Neuronal stem cell (in vitro differentiated cells): ENCODE measurements at regions not wholly inside any gene's neighbourhood (a gene's known extent, or its start where the extent isn't known, plus 50 kb on each side); places are given as distances from the start of the nearest gene placed in this dataset.

ENCODE experiments used
- DNase-seq: peaks from one replicate; pipeline ENCODE4 v3.0.0-alpha.2; 2013; ENCODE audit warnings: low spot score
- H2AFZ ChIP-seq: one replicate; pipeline ENCODE4 v1.6.1; 2013; ENCODE audit warnings: mild to moderate bottlenecking, low read length, inconsistent platforms
- H2AK5ac ChIP-seq: 2 replicates; pipeline ENCODE4 v1.6.1; 2013; ENCODE audit warnings: low read depth, mild to moderate bottlenecking, inconsistent platforms, low read length, moderate library complexity, mixed read lengths
- H2BK120ac ChIP-seq: 2 replicates; pipeline ENCODE4 v1.6.1; 2013; ENCODE audit warnings: low read depth, mild to moderate bottlenecking, inconsistent platforms, low read length, moderate library complexity, mixed read lengths
- H2BK12ac ChIP-seq: one replicate; pipeline ENCODE4 v1.6.1; 2013; ENCODE audit warnings: low read length, inconsistent platforms
- H2BK15ac ChIP-seq: 2 replicates; pipeline ENCODE4 v1.6.1; 2013; ENCODE audit warnings: mild to moderate bottlenecking, low read length, inconsistent platforms, mixed read lengths
- H2BK5ac ChIP-seq: one replicate; pipeline ENCODE4 v1.6.1; 2013; ENCODE audit warnings: inconsistent platforms, mild to moderate bottlenecking, low read length, moderate library complexity
- H3K14ac ChIP-seq: one replicate; pipeline ENCODE4 v1.6.1; 2013; ENCODE audit warnings: low read length, inconsistent platforms
- H3K18ac ChIP-seq: 2 replicates; pipeline ENCODE4 v1.6.1; 2013; ENCODE audit warnings: low read length, inconsistent platforms
- H3K23ac ChIP-seq: 2 replicates; pipeline ENCODE4 v1.6.1; 2013; ENCODE audit warnings: low read depth, mild to moderate bottlenecking, mixed read lengths, low read length, inconsistent platforms; ENCODE audit not compliant: poor library complexity
- H3K27ac ChIP-seq: replicated peaks from 3 replicates; pipeline ENCODE4 v1.5.1; 2013; ENCODE audit warnings: low read length, inconsistent platforms
- H3K27me3 ChIP-seq, 3 experiments: 2 replicates each; pipeline ENCODE4 v1.6.1; 2013; ENCODE audit warnings: low read length in 3 of 3, mild to moderate bottlenecking in 2 of 3, inconsistent platforms in 1 of 3, low read depth in 1 of 3, mixed read lengths in 1 of 3, moderate library complexity in 1 of 3; ENCODE audit not compliant: control insufficient read depth in 3 of 3, insufficient read depth in 3 of 3
- H3K36me3 ChIP-seq, 2 donors: replicated peaks in 1 of 2; 2 replicates each; pipeline ENCODE4 v1.6.1; 2013; ENCODE audit warnings: low read length in 2 of 2; ENCODE audit not compliant: control insufficient read depth in 2 of 2, insufficient read depth in 2 of 2
- H3K4ac ChIP-seq: 2 replicates; pipeline ENCODE4 v1.6.1; 2013; ENCODE audit warnings: inconsistent platforms, mild to moderate bottlenecking, low read length, moderate library complexity
- H3K4me1 ChIP-seq, 2 donors: 1 replicate in 1 of 2; 2 replicates in 1 of 2; pipeline ENCODE4 v1.6.1; 2013; ENCODE audit warnings: low read length in 2 of 2, low read depth in 1 of 2; ENCODE audit not compliant: control insufficient read depth in 2 of 2, insufficient read depth in 1 of 2
- H3K4me2 ChIP-seq: one replicate; pipeline ENCODE4 v1.6.1; 2013; ENCODE audit warnings: mild to moderate bottlenecking, low read length, inconsistent platforms; ENCODE audit not compliant: insufficient read depth, poor library complexity, severe bottlenecking
- H3K4me3 ChIP-seq, 2 donors: 2 replicates each; pipeline ENCODE4 v1.5.1; 2013; ENCODE audit warnings: low read length in 2 of 2, mild to moderate bottlenecking in 2 of 2, inconsistent platforms in 1 of 2, moderate library complexity in 1 of 2
- H3K79me1 ChIP-seq: one replicate; pipeline ENCODE4 v1.6.1; 2013; ENCODE audit warnings: low read depth, mild to moderate bottlenecking, inconsistent platforms, low read length, moderate library complexity
- H3K9ac ChIP-seq: one replicate; pipeline ENCODE4 v1.6.1; 2013; ENCODE audit warnings: mild to moderate bottlenecking, low read depth, low read length, inconsistent platforms; ENCODE audit not compliant: poor library complexity
- H3K9me3 ChIP-seq, 2 donors: replicated peaks in 1 of 2; 2 replicates each; pipeline versions ENCODE3 to v1.6.1; 2013; ENCODE audit warnings: low read length in 2 of 2, mild to moderate bottlenecking in 2 of 2, inconsistent platforms in 1 of 2, low read depth in 1 of 2, mixed read lengths in 1 of 2, moderate library complexity in 1 of 2; ENCODE audit not compliant: control insufficient read depth in 2 of 2, insufficient read depth in 1 of 2
- H4K8ac ChIP-seq: one replicate; pipeline ENCODE4 v1.6.1; 2013; ENCODE audit warnings: low read depth, mild to moderate bottlenecking, inconsistent platforms, low read length, moderate library complexity
- H4K91ac ChIP-seq: one replicate; pipeline ENCODE4 v1.6.1; 2013; ENCODE audit warnings: low read length, low read depth, mild to moderate bottlenecking, inconsistent platforms; ENCODE audit not compliant: poor library complexity
- WGBS, 2 donors: extraction: QIAGEN DNeasy Blood & Tissue Kit; methylation state at CpG; one replicate each; pipeline ENCODE4 v1.1.7; 2013; ENCODE audit warnings: missing lambda C conversion rate in 2 of 2, mixed read lengths in 1 of 2; ENCODE audit not compliant: insufficient read length in 2 of 2, insufficient replicate concordance in 1 of 2; ENCODE audit errors: extremely low coverage in 2 of 2; 5-methylcytosine and 5-hydroxymethylcytosine counted together

DNA sequence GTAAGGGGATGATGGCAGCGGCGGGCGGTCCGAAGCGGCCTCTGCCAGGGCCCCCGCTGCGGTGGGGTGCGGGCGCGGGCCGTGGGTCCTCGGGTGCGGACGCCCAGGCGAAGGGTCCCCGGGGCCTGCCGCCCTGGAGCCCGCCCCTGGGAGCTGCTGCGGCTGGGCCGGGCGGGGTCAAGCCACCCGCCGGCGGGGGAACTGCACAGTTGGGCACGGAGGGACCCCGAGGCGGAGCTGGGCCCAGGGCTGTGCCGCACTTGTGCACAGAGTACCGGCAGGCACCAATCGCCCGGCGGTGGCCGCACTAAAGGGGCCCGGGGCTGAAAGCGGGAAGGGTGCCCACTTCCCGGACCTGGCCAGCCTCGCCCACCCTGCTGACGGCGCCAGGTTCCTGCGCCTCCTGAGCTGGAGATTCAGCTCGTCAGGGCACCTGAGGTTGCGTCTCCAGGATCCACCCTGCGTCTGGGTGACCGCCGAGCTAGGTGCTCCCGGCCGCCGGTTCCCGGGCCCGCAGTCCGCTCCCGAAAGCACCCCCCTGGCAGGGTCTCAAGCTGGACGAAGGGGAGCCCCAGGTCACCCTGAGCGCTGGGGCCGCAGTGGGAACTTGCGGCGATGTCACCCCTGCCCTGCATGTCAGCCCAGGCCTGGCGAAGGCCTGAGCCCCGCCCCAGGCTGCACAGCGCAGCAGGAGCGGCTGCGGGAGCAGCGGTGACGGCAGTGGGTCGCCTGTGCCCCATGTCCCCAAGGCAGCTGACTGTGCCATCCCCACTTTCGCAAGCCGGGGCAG is 56.7 kb upstream of the ETV3 start:
- peak overlapping the region; percentile 10 for H2AK5ac ChIP-seq
- H3K18ac ChIP-seq = no peak overlapping the region
- H3K27me3 ChIP-seq = peaks cover 0 to 23% (median 0%) of the 10 kb centered on the region in 3 experiments
- peak overlapping the region; percentile 77 for H2BK5ac ChIP-seq
- no peaks in the 10 kb centered on the region for H3K9me3 ChIP-seq
- H3K23ac ChIP-seq = peak overlapping the region; percentile 37
- H2BK15ac ChIP-seq = peak overlapping the region; percentile 94
- WGBS, 2 donors = no CpG with 5 or more reads among the region's 67 CpGs
- H2BK120ac ChIP-seq = no peak overlapping the region
- DNase-seq = no peak
- H2BK12ac ChIP-seq = no peak overlapping the region
- H3K36me3 ChIP-seq = no peaks in the 10 kb centered on the region
- H3K4me3 ChIP-seq = no peak overlapping the region
- H4K91ac ChIP-seq = no peak overlapping the region
- H3K27ac ChIP-seq = no peak overlapping the region
- peaks cover 0 to 6% of the 10 kb centered on the region in 2 donors for H3K4me1 ChIP-seq
- H3K4ac ChIP-seq = no peak overlapping the region
- no peak overlapping the region for H3K4me2 ChIP-seq
- H3K79me1 ChIP-seq = no peaks in the 10 kb centered on the region
- no peak overlapping the region for H3K9ac ChIP-seq
- no peak overlapping the region for H2AFZ ChIP-seq
- no peak overlapping the region for H4K8ac ChIP-seq
- H3K14ac ChIP-seq = peak overlapping the region; percentile 82

DNA sequence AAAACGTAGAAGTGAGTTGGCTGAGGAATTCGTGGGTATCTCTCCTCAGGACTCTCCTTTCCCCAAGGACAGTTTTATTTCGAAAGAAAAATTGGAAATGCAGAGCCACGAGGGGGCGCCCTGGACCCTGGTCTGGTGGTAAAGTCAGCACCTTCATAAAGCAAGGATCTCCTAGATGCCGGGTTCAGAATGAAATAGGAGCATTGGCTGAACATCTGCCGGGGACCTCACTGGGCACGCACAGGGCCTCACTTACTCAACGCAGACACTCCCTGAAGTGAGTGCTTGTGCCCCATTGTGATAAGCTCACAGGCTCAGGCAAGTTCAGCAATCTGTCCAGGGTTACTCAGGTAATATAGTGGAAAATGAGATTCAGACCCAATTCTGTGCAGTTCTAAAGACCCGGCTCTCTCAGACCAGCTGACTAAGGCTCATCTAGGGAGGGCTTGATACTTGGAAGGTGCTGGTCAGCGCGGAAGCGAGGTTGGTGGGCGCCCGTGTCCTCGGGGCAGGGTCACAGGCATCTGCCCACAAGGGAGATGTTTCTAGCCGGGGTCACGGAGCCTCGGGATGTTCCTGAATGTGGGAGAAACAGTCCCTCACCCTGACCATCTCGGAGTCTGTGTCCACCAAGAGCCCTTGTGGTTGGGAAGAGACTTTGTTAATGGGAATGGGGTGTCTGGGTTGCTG is 55.7 kb upstream of the ETV3 start:
- Histone ChIP-seq H3K4me1 (peaks cover 0 to 8% of the 10 kb centered on the region in 2 donors), H2BK5ac (no peak overlapping the region), H2BK120ac (no peak overlapping the region), H3K4ac (no peak overlapping the region), H3K79me1 (no peaks in the 10 kb centered on the region), H3K27me3 (peaks cover 0 to 25% (median 0%) of the 10 kb centered on the region in 3 experiments), H2AK5ac (no peak overlapping the region), H4K8ac (no peak overlapping the region), H4K91ac (no peak overlapping the region), H2BK12ac (no peak overlapping the region), H2BK15ac (no peak overlapping the region), H3K9me3 (no peaks in the 10 kb centered on the region), H2AFZ (no peak overlapping the region), H3K18ac (no peak overlapping the region), H3K4me2 (no peak overlapping the region), H3K4me3 (no peak overlapping the region), H3K14ac (no peak overlapping the region), H3K36me3 (no peaks in the 10 kb centered on the region), H3K23ac (no peak overlapping the region), H3K27ac (no peak overlapping the region), H3K9ac (no peak overlapping the region)
- DNase-seq = peak; percentile 62
- no CpG with 5 or more reads among the region's 20 CpGs for WGBS, 2 donors

GRCh38 chr1:157193219-157193618 is 55.0 kb upstream of the ETV3 start:
- Histone ChIP-seq H3K9me3 (no peaks in the 10 kb centered on the region), H3K23ac (no peak overlapping the region), H3K4ac (no peak overlapping the region), H2BK15ac (no peak overlapping the region), H3K4me3 (no peak overlapping the region), H4K91ac (no peak overlapping the region), H2AFZ (no peak overlapping the region), H3K4me2 (no peak overlapping the region), H3K36me3 (no peaks in the 10 kb centered on the region), H3K27me3 (peaks cover 0 to 24% (median 0%) of the 10 kb centered on the region in 3 experiments), H2BK120ac (no peak overlapping the region), H2AK5ac (no peak overlapping the region), H3K14ac (no peak overlapping the region), H3K4me1 (peaks cover 0 to 9% of the 10 kb centered on the region in 2 donors), H3K9ac (no peak overlapping the region), H3K27ac (no peak overlapping the region), H4K8ac (no peak overlapping the region), H2BK5ac (no peak overlapping the region), H3K79me1 (no peaks in the 10 kb centered on the region), H2BK12ac (no peak overlapping the region), H3K18ac (no peak overlapping the region)
- no peak for DNase-seq
- no CpG with 5 or more reads among the region's 1 CpG for WGBS, 2 donors
